Body of pancreas (tissue), 4 donors: ENCODE measurements at regions not wholly inside any gene's neighbourhood (a gene's known extent, or its start where the extent isn't known, plus 50 kb on each side); places are given as distances from the start of the nearest gene placed in this dataset.
"Not testable (repeated sequence)": the region's sequence is repeated elsewhere in the genome, so short reads cannot be mapped to it uniquely, and the experiment has no call there.

Experiments
- ATAC-seq: fragments of 150-250 bp; one replicate; pipeline ENCODE4 v1.9.1; 2016
- DNase-seq, 4 donors: peaks; one replicate each; pipeline ENCODE4 v3.0.0-alpha.2; 2019
- H3K27ac ChIP-seq, 4 donors: fragments of 200-600 bp; sonication (generic); 1 replicate in 3 of 4; 2 replicates in 1 of 4; pipeline versions ENCODE4 v1.5.1 to v1.6.1; 2016 to 2019; ENCODE audit warnings: mild to moderate bottlenecking in 1 of 4, mixed read lengths in 1 of 4, moderate library complexity in 1 of 4
- H3K27me3 ChIP-seq, 2 donors: fragments of 200-600 bp; sonication (generic); one replicate each; pipeline ENCODE4 v1.6.0; 2016; ENCODE audit warnings: mild to moderate bottlenecking in 1 of 2
- H3K36me3 ChIP-seq, 2 donors: fragments of 200-600 bp; sonication (generic); replicated peaks in 1 of 2; 2 replicates each; pipeline ENCODE4 v1.5.1; 2016; ENCODE audit warnings: low read depth in 2 of 2; ENCODE audit not compliant: insufficient read depth in 1 of 2
- H3K4me1 ChIP-seq: fragments of 200-600 bp; sonication (generic); one replicate; pipeline ENCODE4 v1.6.0; 2016
- H3K4me3 ChIP-seq, 2 donors: fragments of 200-600 bp; sonication (generic); 1 replicate in 1 of 2; 2 replicates in 1 of 2; pipeline ENCODE4 v1.5.1; 2016 to 2019
- H3K9me3 ChIP-seq, 3 donors: fragments of 200-600 bp; sonication (generic); 1 replicate in 2 of 3; 2 replicates in 1 of 3; pipeline ENCODE4 v1.5.1; 2016
- CTCF ChIP-seq, 7 experiments: fragments of 450-650 bp in 4 of 7; fragments of 200-600 bp in 3 of 7; sonication (generic) in 3 of 7; IDR thresholded peaks; one replicate each; pipeline ENCODE4 v1.5.1; 2016 to 2019; ENCODE audit warnings: antibody characterized with exemption in 7 of 7
- POLR2A ChIP-seq, 3 donors: fragments of 450-650 bp; IDR thresholded peaks; one replicate each; pipeline ENCODE4 v1.6.1; 2016; ENCODE audit warnings: antibody characterized with exemption in 3 of 3, mild to moderate bottlenecking in 2 of 3
- WGBS, 2 donors: methylation state at CpG; one replicate each; pipeline ENCODE4 v1.1.5; 2017; 5-methylcytosine and 5-hydroxymethylcytosine counted together
- intact Hi-C: fragments of 100-400 bp; cut with DNase I; formaldehyde crosslinking; loops from one replicate; pipeline ENCODE4 v1.15.1; 2023

GRCh38 chr1:232123775-232124659 is 497.4 kb downstream of the DISC1 start:
- no peak for TF ChIP-seq CTCF (IDR thresholded peaks at IDR 0.05)
- TF ChIP-seq POLR2A (IDR thresholded peaks at IDR 0.05): no peak
- Histone ChIP-seq H3K9me3 (no peaks in the 10 kb centered on the region), H3K36me3 (no peaks in the 10 kb centered on the region), H3K4me3 (no peak overlapping the region), H3K27me3 (no peaks in the 10 kb centered on the region), H3K27ac (no peak overlapping the region), H3K4me1 (no peaks in the 10 kb centered on the region)
- WGBS, 2 donors: 54 to 66% methylated on average over 9 of the region's 9 CpGs
- ATAC-seq (no peak), DNase-seq (no peak)
- intact Hi-C loops: no loop called here

GRCh38 chr1:232117903-232118302 is 491.3 kb downstream of the DISC1 start:
- H3K4me3 ChIP-seq, DNase-seq, H3K36me3 ChIP-seq, H3K27me3 ChIP-seq, H3K4me1 ChIP-seq, H3K27ac ChIP-seq, intact Hi-C loops, H3K9me3 ChIP-seq, ATAC-seq: not testable (repeated sequence)
- 70 to 77% methylated on average over 4 of the region's 4 CpGs for WGBS, 2 donors

GRCh38 chr1:232114985-232115384 is 488.4 kb downstream of the DISC1 start:
- no peak overlapping the region for H3K27ac ChIP-seq
- H3K36me3 ChIP-seq: no peaks in the 10 kb centered on the region
- ATAC-seq (no peak), DNase-seq (no peak)
- no peaks in the 10 kb centered on the region for H3K4me1 ChIP-seq
- no peaks in the 10 kb centered on the region for H3K9me3 ChIP-seq
- intact Hi-C loops: no loop called here
- no peak overlapping the region for H3K4me3 ChIP-seq
- TF ChIP-seq CTCF (IDR thresholded peaks at IDR 0.05): no peak
- TF ChIP-seq POLR2A (IDR thresholded peaks at IDR 0.05): no peak
- no peaks in the 10 kb centered on the region for H3K27me3 ChIP-seq

- intact Hi-C loops: no loop called here
- DNase-seq: no peak
Measured at GRCh38 chr1:232112076-232112475, 485.5 kb downstream of the DISC1 start.

GRCh38 chr1:232111611-232112010 is 485.0 kb downstream of the DISC1 start:
- Histone ChIP-seq H3K36me3 (no peaks in the 10 kb centered on the region), H3K27ac (no peak overlapping the region), H3K27me3 (no peaks in the 10 kb centered on the region), H3K4me1 (no peaks in the 10 kb centered on the region), H3K4me3 (no peak overlapping the region), H3K9me3 (no peaks in the 10 kb centered on the region)
- no peak for DNase-seq
- 34 to 36% methylated on average over 3 of the region's 3 CpGs for WGBS, 2 donors
- TF ChIP-seq CTCF (IDR thresholded peaks at IDR 0.05) (no peak), POLR2A (IDR thresholded peaks at IDR 0.05) (no peak)
- no peak for ATAC-seq
- intact Hi-C loops: no loop called here

More at GRCh38 chr1:232112076-232112475, 485.5 kb downstream of the DISC1 start:
- no peaks in the 10 kb centered on the region for H3K27me3 ChIP-seq
- no peaks in the 10 kb centered on the region for H3K4me1 ChIP-seq
- H3K36me3 ChIP-seq: no peaks in the 10 kb centered on the region
- TF ChIP-seq CTCF (IDR thresholded peaks at IDR 0.05) (no peak), POLR2A (IDR thresholded peaks at IDR 0.05) (no peak)
- no peak for ATAC-seq
- H3K4me3 ChIP-seq: no peak overlapping the region
- H3K9me3 ChIP-seq: no peaks in the 10 kb centered on the region
- no peak overlapping the region for H3K27ac ChIP-seq
